ENCODE measurements at regions not wholly inside any gene's neighbourhood (a gene's known extent, or its start where the extent isn't known, plus 50 kb on each side); places are given as distances from the start of the nearest gene placed in this dataset.

DNA sequence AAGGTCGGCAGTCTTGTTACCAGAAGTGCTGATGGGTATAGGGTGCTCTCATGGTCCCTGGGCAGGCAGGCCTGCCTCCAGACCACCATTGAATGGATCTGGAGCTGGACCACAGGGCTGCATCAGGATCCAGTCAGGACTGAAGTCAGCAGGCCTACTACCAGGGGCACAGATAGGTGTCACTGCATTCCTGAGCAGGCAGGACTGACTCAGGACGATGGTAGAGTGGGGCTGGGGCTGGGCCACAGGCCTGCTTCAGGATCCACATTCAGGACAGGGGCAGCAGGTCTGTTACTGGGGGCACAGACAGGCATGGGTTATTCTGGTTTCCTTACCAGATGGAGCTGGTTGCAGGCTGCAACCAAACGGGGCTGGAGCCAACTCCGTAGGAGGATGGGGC, 51.4 kb upstream of the MAP3K4 start:
- TF ChIP-seq, protein P1, sequence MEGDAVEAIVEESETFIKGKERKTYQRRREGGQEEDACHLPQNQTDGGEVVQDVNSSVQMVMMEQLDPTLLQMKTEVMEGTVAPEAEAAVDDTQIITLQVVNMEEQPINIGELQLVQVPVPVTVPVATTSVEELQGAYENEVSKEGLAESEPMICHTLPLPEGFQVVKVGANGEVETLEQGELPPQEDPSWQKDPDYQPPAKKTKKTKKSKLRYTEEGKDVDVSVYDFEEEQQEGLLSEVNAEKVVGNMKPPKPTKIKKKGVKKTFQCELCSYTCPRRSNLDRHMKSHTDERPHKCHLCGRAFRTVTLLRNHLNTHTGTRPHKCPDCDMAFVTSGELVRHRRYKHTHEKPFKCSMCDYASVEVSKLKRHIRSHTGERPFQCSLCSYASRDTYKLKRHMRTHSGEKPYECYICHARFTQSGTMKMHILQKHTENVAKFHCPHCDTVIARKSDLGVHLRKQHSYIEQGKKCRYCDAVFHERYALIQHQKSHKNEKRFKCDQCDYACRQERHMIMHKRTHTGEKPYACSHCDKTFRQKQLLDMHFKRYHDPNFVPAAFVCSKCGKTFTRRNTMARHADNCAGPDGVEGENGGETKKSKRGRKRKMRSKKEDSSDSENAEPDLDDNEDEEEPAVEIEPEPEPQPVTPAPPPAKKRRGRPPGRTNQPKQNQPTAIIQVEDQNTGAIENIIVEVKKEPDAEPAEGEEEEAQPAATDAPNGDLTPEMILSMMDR (IDR thresholded peaks at IDR 0.05; ENCODE audit: insufficient read depth, low read depth, low read length) = no peak
- no peak for TF ChIP-seq EZH2 (IDR thresholded peaks at IDR 0.05; ENCODE audit: insufficient read depth, low read length)

All from astrocyte (in vitro differentiated cells and primary cell).